ENCODE measurements at regions not wholly inside any gene's neighbourhood (a gene's known extent, or its start where the extent isn't known, plus 50 kb on each side); places are given as distances from the start of the nearest gene placed in this dataset.

- no peaks in the 10 kb centered on the region for H3K9me1 ChIP-seq (ENCODE audit: control insufficient read depth, extremely low read depth, insufficient read depth, low read length)
- FAIRE-seq (no peak), DNase-seq (ENCODE audit: low read depth, low spot score) (no peak)
- H3K4me2 ChIP-seq (ENCODE audit: control insufficient read depth, extremely low read depth, insufficient read depth, low read depth, low read length), result no peak overlapping the region
- H3K9ac ChIP-seq (ENCODE audit: control insufficient read depth, extremely low read depth, insufficient read depth, low read length), result no peak overlapping the region
- TF ChIP-seq, protein P1, sequence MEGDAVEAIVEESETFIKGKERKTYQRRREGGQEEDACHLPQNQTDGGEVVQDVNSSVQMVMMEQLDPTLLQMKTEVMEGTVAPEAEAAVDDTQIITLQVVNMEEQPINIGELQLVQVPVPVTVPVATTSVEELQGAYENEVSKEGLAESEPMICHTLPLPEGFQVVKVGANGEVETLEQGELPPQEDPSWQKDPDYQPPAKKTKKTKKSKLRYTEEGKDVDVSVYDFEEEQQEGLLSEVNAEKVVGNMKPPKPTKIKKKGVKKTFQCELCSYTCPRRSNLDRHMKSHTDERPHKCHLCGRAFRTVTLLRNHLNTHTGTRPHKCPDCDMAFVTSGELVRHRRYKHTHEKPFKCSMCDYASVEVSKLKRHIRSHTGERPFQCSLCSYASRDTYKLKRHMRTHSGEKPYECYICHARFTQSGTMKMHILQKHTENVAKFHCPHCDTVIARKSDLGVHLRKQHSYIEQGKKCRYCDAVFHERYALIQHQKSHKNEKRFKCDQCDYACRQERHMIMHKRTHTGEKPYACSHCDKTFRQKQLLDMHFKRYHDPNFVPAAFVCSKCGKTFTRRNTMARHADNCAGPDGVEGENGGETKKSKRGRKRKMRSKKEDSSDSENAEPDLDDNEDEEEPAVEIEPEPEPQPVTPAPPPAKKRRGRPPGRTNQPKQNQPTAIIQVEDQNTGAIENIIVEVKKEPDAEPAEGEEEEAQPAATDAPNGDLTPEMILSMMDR (optimal IDR thresholded peaks at IDR 0.05 in 1 of 3, IDR thresholded peaks at IDR 0.05 in 1 of 3, conservative IDR thresholded peaks at IDR 0.05 in 1 of 3; ENCODE audit: extremely low read depth in 1 of 3, insufficient read depth in 2 of 3, low read length in 3 of 3), result peak; percentile 27 to 59 (median 45)
- no peak for TF ChIP-seq EZH2 (IDR thresholded peaks at IDR 0.05; ENCODE audit: low read length)
- H3K4me3 ChIP-seq (ENCODE audit: control insufficient read depth in 2 of 3, extremely low read depth in 1 of 3, insufficient read depth in 2 of 3, low read depth in 1 of 3, low read length in 3 of 3), result no peak overlapping the region
- no peaks in the 10 kb centered on the region for H3K36me3 ChIP-seq (ENCODE audit: control insufficient read depth in 2 of 2, extremely low read depth in 1 of 2, insufficient read depth in 2 of 2, low read length in 2 of 2)
- no peaks in the 10 kb centered on the region for H3K4me1 ChIP-seq (ENCODE audit: control insufficient read depth, extremely low read depth, insufficient read depth, low read length)
- H3K79me2 ChIP-seq (ENCODE audit: control insufficient read depth, insufficient read depth, low read length), result no peaks in the 10 kb centered on the region
- no peaks in the 10 kb centered on the region for H3K27me3 ChIP-seq (ENCODE audit: control insufficient read depth, extremely low read depth, insufficient read depth, low read length)
- H2AFZ ChIP-seq (ENCODE audit: control insufficient read depth, low read length), result no peak overlapping the region
- dilution Hi-C loops (cut with MboI; ENCODE audit: extremely low pct_ligation_motif_present, low sequenced_read_pairs), result no loop called here
- no peaks in the 10 kb centered on the region for H3K9me3 ChIP-seq (ENCODE audit: control insufficient read depth, low read depth, low read length)
- H4K20me1 ChIP-seq (ENCODE audit: control insufficient read depth, extremely low read depth, insufficient read depth, low read length), result no peaks in the 10 kb centered on the region
- H3K27ac ChIP-seq (ENCODE audit: control insufficient read depth, insufficient read depth, low read length), result no peak overlapping the region
Observed at GRCh38 chr4:89558147-89558546, 250.5 kb upstream of the GPRIN3 start.

GRCh38 chr4:89556601-89557305, 249.2 kb upstream of the GPRIN3 start:
- H4K20me1 ChIP-seq (ENCODE audit: control insufficient read depth, extremely low read depth, insufficient read depth, low read length), result no peaks in the 10 kb centered on the region
- TF ChIP-seq EZH2 (IDR thresholded peaks at IDR 0.05; ENCODE audit: low read length), result no peak
- TF ChIP-seq, protein P1 (optimal IDR thresholded peaks at IDR 0.05 in 1 of 3, IDR thresholded peaks at IDR 0.05 in 1 of 3, conservative IDR thresholded peaks at IDR 0.05 in 1 of 3; ENCODE audit: extremely low read depth in 1 of 3, insufficient read depth in 2 of 3, low read length in 3 of 3), result no peak
- no peak overlapping the region for H3K27ac ChIP-seq (ENCODE audit: control insufficient read depth, insufficient read depth, low read length)
- DNase-seq (ENCODE audit: low read depth, low spot score) (no peak), FAIRE-seq (no peak)
- H3K4me2 ChIP-seq (ENCODE audit: control insufficient read depth, extremely low read depth, insufficient read depth, low read depth, low read length), result no peak overlapping the region
- H3K4me1 ChIP-seq (ENCODE audit: control insufficient read depth, extremely low read depth, insufficient read depth, low read length), result no peaks in the 10 kb centered on the region
- no peaks in the 10 kb centered on the region for H3K9me3 ChIP-seq (ENCODE audit: control insufficient read depth, low read depth, low read length)
- H3K36me3 ChIP-seq (ENCODE audit: control insufficient read depth in 2 of 2, extremely low read depth in 1 of 2, insufficient read depth in 2 of 2, low read length in 2 of 2), result no peaks in the 10 kb centered on the region
- H3K9ac ChIP-seq (ENCODE audit: control insufficient read depth, extremely low read depth, insufficient read depth, low read length), result no peak overlapping the region
- dilution Hi-C loops (cut with MboI; ENCODE audit: extremely low pct_ligation_motif_present, low sequenced_read_pairs), result no loop called here
- H3K27me3 ChIP-seq (ENCODE audit: control insufficient read depth, extremely low read depth, insufficient read depth, low read length), result no peaks in the 10 kb centered on the region
- H3K9me1 ChIP-seq (ENCODE audit: control insufficient read depth, extremely low read depth, insufficient read depth, low read length), result no peaks in the 10 kb centered on the region
- H3K79me2 ChIP-seq (ENCODE audit: control insufficient read depth, insufficient read depth, low read length), result no peaks in the 10 kb centered on the region
- no peak overlapping the region for H3K4me3 ChIP-seq (ENCODE audit: control insufficient read depth in 2 of 3, extremely low read depth in 1 of 3, insufficient read depth in 2 of 3, low read depth in 1 of 3, low read length in 3 of 3)
- H2AFZ ChIP-seq (ENCODE audit: control insufficient read depth, low read length), result no peak overlapping the region

All from keratinocyte (primary cell).